ENCODE measurements at regions not wholly inside any gene's neighbourhood (a gene's known extent, or its start where the extent isn't known, plus 50 kb on each side); places are given as distances from the start of the nearest gene placed in this dataset.

- no peak for DNase-seq
Observed at GRCh38 chr4:26106776-26107175, 192.8 kb downstream of the SMIM20 start.

GRCh38 chr4:26108054-26108453 lies 194.0 kb downstream of the SMIM20 start:
- no peak for DNase-seq

- no peak for DNase-seq
Observed at GRCh38 chr4:26110493-26110892, 196.5 kb downstream of the SMIM20 start.

GRCh38 chr4:26113339-26113940 lies 199.4 kb downstream of the SMIM20 start:
- DNase-seq = no peak

GRCh38 chr4:26116057-26116456 lies 202.0 kb downstream of the SMIM20 start:
- no peak for DNase-seq

- no peak for DNase-seq
Observed at GRCh38 chr4:26120098-26120825, 200.6 kb upstream of the RBPJ start.

GRCh38 chr4:26122690-26123089 lies 198.1 kb upstream of the RBPJ start:
- no peak for DNase-seq

- no peak for DNase-seq
Observed at GRCh38 chr4:26124753-26125321, 196.0 kb upstream of the RBPJ start.

- DNase-seq = no peak
Observed at GRCh38 chr4:26126143-26126718, 194.6 kb upstream of the RBPJ start.

GRCh38 chr4:26126994-26127393 lies 193.8 kb upstream of the RBPJ start:
- no peak for DNase-seq

GRCh38 chr4:26127851-26128337 lies 192.9 kb upstream of the RBPJ start:
- no peak for DNase-seq

- no peak for DNase-seq
Observed at GRCh38 chr4:26130173-26130572, 190.6 kb upstream of the RBPJ start.

GRCh38 chr4:26130841-26131432 lies 189.9 kb upstream of the RBPJ start:
- DNase-seq = no peak

GRCh38 chr4:26131711-26132110 lies 189.1 kb upstream of the RBPJ start:
- DNase-seq = peak; percentile 74

- DNase-seq = no peak
Observed at GRCh38 chr4:26132858-26133257, 188.0 kb upstream of the RBPJ start.

GRCh38 chr4:26133840-26134239 lies 187.0 kb upstream of the RBPJ start:
- DNase-seq = no peak

GRCh38 chr4:26135331-26135730 lies 185.5 kb upstream of the RBPJ start:
- no peak for DNase-seq

- DNase-seq = no peak
Observed at GRCh38 chr4:26136615-26137014, 184.2 kb upstream of the RBPJ start.

GRCh38 chr4:26137288-26137687 lies 183.5 kb upstream of the RBPJ start:
- DNase-seq = no peak

- DNase-seq = no peak
Observed at GRCh38 chr4:26139310-26139924, 181.4 kb upstream of the RBPJ start.

GRCh38 chr4:26140150-26140898 lies 180.5 kb upstream of the RBPJ start:
- DNase-seq = no peak

GRCh38 chr4:26141051-26141721 lies 179.6 kb upstream of the RBPJ start:
- DNase-seq = no peak
